CD4-positive, alpha-beta memory T cell (primary cell): ENCODE measurements at regions not wholly inside any gene's neighbourhood (a gene's known extent, or its start where the extent isn't known, plus 50 kb on each side); places are given as distances from the start of the nearest gene placed in this dataset.

Source experiments
- CTCF ChIA-PET: fragments of 350-600 bp; sonication (Branson Sonifier 250); formaldehyde crosslinking; loops from one replicate; lab custom pipeline; 2021; ENCODE audit warnings: inconsistent platforms; ENCODE audit not compliant: partially characterized antibody; lab: Charles Lee
- POLR2A ChIA-PET: fragments of 350-600 bp; sonication (Branson Sonifier 250); formaldehyde crosslinking; loops from one replicate; lab custom pipeline; 2021; ENCODE audit not compliant: partially characterized antibody; lab: Charles Lee
- DNase-seq, 5 donors: peaks; one replicate each; pipeline versions ENCODE4 v3.0.0 to v3.0.0-alpha.2; 2020 to 2022; ENCODE audit warnings: mixed read lengths in 1 of 5
- H3K27ac ChIP-seq: one replicate; pipeline ENCODE4 v1.7.0; 2013; ENCODE audit warnings: low read depth, low read length
- H3K27me3 ChIP-seq: 2 replicates; pipeline ENCODE4 v1.7.0; 2013; ENCODE audit warnings: mild to moderate bottlenecking, low read length, moderate library complexity; ENCODE audit not compliant: insufficient read depth
- H3K36me3 ChIP-seq: 2 replicates; pipeline ENCODE4 v1.7.0; 2013; ENCODE audit warnings: mild to moderate bottlenecking, low read length, moderate library complexity; ENCODE audit not compliant: insufficient read depth
- H3K4me1 ChIP-seq: 2 replicates; pipeline ENCODE4 v1.7.0; 2013; ENCODE audit warnings: mild to moderate bottlenecking, low read length, moderate library complexity; ENCODE audit not compliant: insufficient read depth
- H3K4me3 ChIP-seq, 2 donors: one replicate each; pipeline ENCODE4 v1.7.0; 2013; ENCODE audit warnings: low read length in 2 of 2, mild to moderate bottlenecking in 1 of 2
- H3K9me3 ChIP-seq, 2 donors: one replicate each; pipeline ENCODE4 v1.7.0; 2013; ENCODE audit warnings: low read length in 2 of 2, control low read depth in 1 of 2; ENCODE audit not compliant: control insufficient read depth in 1 of 2
- H3K27ac Mint-ChIP-seq, 7 donors: one replicate each; pipeline ENCODE4 v1.8.0; 2020 to 2021; ENCODE audit warnings: mixed read lengths in 7 of 7, mild to moderate bottlenecking in 6 of 7, inconsistent platforms in 3 of 7, moderate library complexity in 3 of 7
- H3K27me3 Mint-ChIP-seq, 2 donors: one replicate each; pipeline ENCODE4 v1.8.0; 2020 to 2021; ENCODE audit warnings: mixed read lengths in 2 of 2
- H3K36me3 Mint-ChIP-seq, 2 donors: one replicate each; pipeline ENCODE4 v1.8.0; 2020 to 2021; ENCODE audit warnings: mixed read lengths in 2 of 2, inconsistent platforms in 1 of 2, mild to moderate bottlenecking in 1 of 2
- H3K4me1 Mint-ChIP-seq, 4 donors: one replicate each; pipeline ENCODE4 v1.8.0; 2020 to 2021; ENCODE audit warnings: mixed read lengths in 4 of 4, mild to moderate bottlenecking in 1 of 4
- H3K4me3 Mint-ChIP-seq, 8 donors: one replicate each; pipeline ENCODE4 v1.8.0; 2020 to 2021; ENCODE audit warnings: mixed read lengths in 8 of 8, mild to moderate bottlenecking in 7 of 8, moderate library complexity in 6 of 8, inconsistent platforms in 3 of 8
- H3K9me3 Mint-ChIP-seq, 8 donors: one replicate each; pipeline ENCODE4 v1.8.0; 2020 to 2021; ENCODE audit warnings: mixed read lengths in 8 of 8, mild to moderate bottlenecking in 5 of 8, inconsistent platforms in 3 of 8, moderate library complexity in 1 of 8
- intact Hi-C: fragments of 100-400 bp; cut with micrococcal nuclease; formaldehyde crosslinking; loops from one replicate; pipeline ENCODE4 v1.15.1; 2023

- H3K36me3 ChIP-seq, result no peaks in the 10 kb centered on the region
- H3K4me3 ChIP-seq, result no peak overlapping the region
- Mint-ChIP-seq H3K36me3 (no peaks in the 10 kb centered on the region), H3K9me3 (peaks cover 4 to 35% (median 10%) of the 10 kb centered on the region in 8 donors), H3K27ac (no peak overlapping the region), H3K4me3 (no peak overlapping the region), H3K4me1 (no peaks in the 10 kb centered on the region), H3K27me3 (no peaks in the 10 kb centered on the region)
- no peaks in the 10 kb centered on the region for H3K27me3 ChIP-seq
- DNase-seq, result no peak
- ChIA-PET POLR2A (no interaction called here), CTCF (no interaction called here)
- intact Hi-C loops, result no loop called here
- no peaks in the 10 kb centered on the region for H3K9me3 ChIP-seq
- H3K27ac ChIP-seq, result no peak overlapping the region
- H3K4me1 ChIP-seq, result no peaks in the 10 kb centered on the region
Measured at GRCh38 chr16:35187665-35188225, 1728.3 kb downstream of the TP53TG3F start.

GRCh38 chr16:35188288-35189155 lies 1729.1 kb downstream of the TP53TG3F start:
- ChIA-PET POLR2A (no interaction called here), CTCF (no interaction called here)
- no peak overlapping the region for H3K27ac Mint-ChIP-seq
- no peak overlapping the region for H3K4me3 Mint-ChIP-seq
- intact Hi-C loops, result no loop called here
- H3K36me3 ChIP-seq, result no peaks in the 10 kb centered on the region
- no peaks in the 10 kb centered on the region for H3K27me3 Mint-ChIP-seq
- no peak overlapping the region for H3K4me3 ChIP-seq
- no peaks in the 10 kb centered on the region for H3K27me3 ChIP-seq
- H3K9me3 Mint-ChIP-seq, result peaks cover 4 to 28% (median 13%) of the 10 kb centered on the region in 8 donors
- H3K4me1 ChIP-seq, result no peaks in the 10 kb centered on the region
- H3K27ac ChIP-seq, result no peak overlapping the region
- H3K4me1 Mint-ChIP-seq, result no peaks in the 10 kb centered on the region
- H3K9me3 ChIP-seq, result no peaks in the 10 kb centered on the region
- no peaks in the 10 kb centered on the region for H3K36me3 Mint-ChIP-seq
- DNase-seq, result no peak

- no peak for DNase-seq
- H3K4me1 ChIP-seq, result no peaks in the 10 kb centered on the region
- no peaks in the 10 kb centered on the region for H3K36me3 Mint-ChIP-seq
- no peak overlapping the region for H3K4me3 Mint-ChIP-seq
- H3K36me3 ChIP-seq, result no peaks in the 10 kb centered on the region
- no peaks in the 10 kb centered on the region for H3K27me3 Mint-ChIP-seq
- no peaks in the 10 kb centered on the region for H3K9me3 ChIP-seq
- H3K27me3 ChIP-seq, result no peaks in the 10 kb centered on the region
- POLR2A ChIA-PET, result no interaction called here
- peaks cover 4 to 45% (median 23%) of the 10 kb centered on the region in 8 donors for H3K9me3 Mint-ChIP-seq
- CTCF ChIA-PET, result no interaction called here
- H3K4me3 ChIP-seq, result no peak overlapping the region
- no peaks in the 10 kb centered on the region for H3K4me1 Mint-ChIP-seq
- H3K27ac Mint-ChIP-seq, result no peak overlapping the region
- intact Hi-C loops, result no loop called here
- H3K27ac ChIP-seq, result no peak overlapping the region
Measured at GRCh38 chr16:35192993-35193392, 1733.6 kb downstream of the TP53TG3F start.

DNA sequence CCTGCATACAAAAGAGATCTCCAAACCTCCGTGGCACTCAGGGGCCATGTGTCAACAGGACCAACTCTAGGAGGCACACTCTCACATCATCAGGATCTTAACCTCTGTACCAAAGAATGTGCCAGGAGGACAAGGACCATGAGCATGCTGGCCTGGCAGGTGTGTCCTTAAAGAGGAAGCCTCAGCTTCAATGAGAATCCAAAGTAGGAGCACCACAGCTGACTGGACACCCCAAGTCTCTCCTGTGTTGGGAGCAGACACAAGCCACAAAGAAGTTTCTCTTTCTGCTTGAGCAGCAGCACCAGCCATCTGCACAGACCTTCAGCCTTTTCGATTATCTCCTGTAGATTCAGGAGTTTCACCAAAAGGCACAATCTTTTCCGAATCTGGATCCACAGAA lies 1734.5 kb downstream of the TP53TG3F start:
- Mint-ChIP-seq H3K27me3 (no peaks in the 10 kb centered on the region), H3K27ac (no peak overlapping the region), H3K4me3 (no peak overlapping the region), H3K4me1 (no peaks in the 10 kb centered on the region), H3K36me3 (no peaks in the 10 kb centered on the region), H3K9me3 (peaks cover 4 to 46% (median 24%) of the 10 kb centered on the region in 8 donors)
- H3K4me3 ChIP-seq, result no peak overlapping the region
- no peak for DNase-seq
- H3K27ac ChIP-seq, result no peak overlapping the region
- ChIA-PET POLR2A (no interaction called here), CTCF (no interaction called here)
- H3K4me1 ChIP-seq, result no peaks in the 10 kb centered on the region
- no peaks in the 10 kb centered on the region for H3K36me3 ChIP-seq
- H3K27me3 ChIP-seq, result no peaks in the 10 kb centered on the region
- intact Hi-C loops, result no loop called here
- H3K9me3 ChIP-seq, result no peaks in the 10 kb centered on the region

DNA sequence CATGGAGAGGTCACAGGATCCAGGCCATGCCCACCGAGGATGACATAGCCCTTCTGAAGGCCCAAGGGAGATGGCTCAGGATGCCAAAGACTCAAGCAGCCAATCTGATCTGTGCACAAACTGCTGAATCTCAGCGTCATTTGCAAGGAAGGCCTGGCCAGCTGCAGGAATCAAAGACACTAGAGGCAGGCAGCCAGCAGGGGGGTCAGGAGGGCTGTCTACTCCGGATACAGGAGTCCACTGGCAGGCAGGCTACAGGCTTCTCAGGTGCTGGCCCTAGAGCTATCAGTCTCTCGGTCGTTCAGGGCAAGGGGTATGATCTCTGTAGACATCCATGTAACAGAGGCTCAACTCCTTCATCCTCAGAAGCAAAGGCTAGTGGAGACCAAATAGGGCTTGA lies 1735.3 kb downstream of the TP53TG3F start:
- H3K4me3 Mint-ChIP-seq, result no peak overlapping the region
- no peaks in the 10 kb centered on the region for H3K4me1 Mint-ChIP-seq
- no peaks in the 10 kb centered on the region for H3K4me1 ChIP-seq
- intact Hi-C loops, result no loop called here
- H3K9me3 Mint-ChIP-seq, result peaks cover 4 to 46% (median 27%) of the 10 kb centered on the region in 8 donors
- H3K27ac ChIP-seq, result no peak overlapping the region
- no peak overlapping the region for H3K4me3 ChIP-seq
- no peak for DNase-seq
- ChIA-PET POLR2A (no interaction called here), CTCF (no interaction called here)
- H3K27me3 Mint-ChIP-seq, result no peaks in the 10 kb centered on the region
- no peak overlapping the region for H3K27ac Mint-ChIP-seq
- H3K36me3 ChIP-seq, result no peaks in the 10 kb centered on the region
- no peaks in the 10 kb centered on the region for H3K36me3 Mint-ChIP-seq
- H3K27me3 ChIP-seq, result no peaks in the 10 kb centered on the region
- no peaks in the 10 kb centered on the region for H3K9me3 ChIP-seq

DNA sequence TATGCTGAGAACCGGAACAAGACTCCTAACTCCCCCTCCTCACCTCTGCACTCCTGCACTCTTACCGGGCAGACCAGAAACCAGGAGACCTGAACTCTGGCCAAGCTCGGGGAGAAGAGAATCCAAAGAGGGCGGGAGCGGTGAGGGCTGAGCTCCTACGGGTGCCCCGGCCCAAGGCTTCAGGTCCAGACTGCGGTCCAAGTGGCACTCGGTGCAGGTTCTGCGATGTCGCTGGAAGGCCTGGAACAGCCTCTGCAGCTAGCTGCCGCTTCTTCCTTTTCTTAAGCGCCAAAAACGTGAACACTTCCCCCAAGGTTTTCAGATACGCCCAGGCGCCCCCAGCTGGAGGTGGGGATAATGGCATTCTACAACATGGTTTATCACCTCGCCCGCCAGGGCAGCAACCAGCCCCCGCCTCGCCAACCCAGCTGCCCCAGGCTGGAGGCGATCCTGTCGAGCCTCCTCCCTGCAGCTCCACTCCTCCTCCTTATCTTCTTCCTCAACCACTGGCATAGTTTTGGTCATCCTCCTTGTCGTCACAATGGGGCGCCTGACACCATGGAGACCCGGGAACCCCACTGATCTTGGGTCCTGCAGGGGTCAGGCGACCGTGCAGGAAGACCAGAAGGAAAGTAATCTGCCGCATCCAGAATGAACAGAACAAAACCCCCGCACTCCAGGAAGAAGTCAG lies 1735.9 kb downstream of the TP53TG3F start:
- intact Hi-C loops, result no loop called here
- H3K9me3 ChIP-seq, result no peaks in the 10 kb centered on the region
- H3K27me3 ChIP-seq, result no peaks in the 10 kb centered on the region
- H3K4me3 ChIP-seq, result no peak overlapping the region
- ChIA-PET POLR2A (no interaction called here), CTCF (no interaction called here)
- Mint-ChIP-seq H3K36me3 (no peaks in the 10 kb centered on the region), H3K9me3 (peaks cover 0 to 49% (median 24%) of the 10 kb centered on the region in 8 donors), H3K4me1 (no peaks in the 10 kb centered on the region), H3K27me3 (no peaks in the 10 kb centered on the region), H3K27ac (no peak overlapping the region), H3K4me3 (no peak overlapping the region)
- H3K36me3 ChIP-seq, result no peaks in the 10 kb centered on the region
- DNase-seq, result no peak
- H3K4me1 ChIP-seq, result no peaks in the 10 kb centered on the region
- H3K27ac ChIP-seq, result no peak overlapping the region

- ChIA-PET POLR2A (no interaction called here), CTCF (no interaction called here)
- Mint-ChIP-seq H3K4me1 (no peaks in the 10 kb centered on the region), H3K27ac (no peak overlapping the region), H3K4me3 (no peak overlapping the region), H3K27me3 (no peaks in the 10 kb centered on the region), H3K36me3 (no peaks in the 10 kb centered on the region), H3K9me3 (peaks cover 0 to 53% (median 26%) of the 10 kb centered on the region in 8 donors)
- no peaks in the 10 kb centered on the region for H3K36me3 ChIP-seq
- H3K27ac ChIP-seq, result no peak overlapping the region
- intact Hi-C loops, result no loop called here
- no peaks in the 10 kb centered on the region for H3K4me1 ChIP-seq
- H3K9me3 ChIP-seq, result no peaks in the 10 kb centered on the region
- no peaks in the 10 kb centered on the region for H3K27me3 ChIP-seq
- no peak overlapping the region for H3K4me3 ChIP-seq
- no peak for DNase-seq
Measured at GRCh38 chr16:35195864-35196216, 1736.4 kb downstream of the TP53TG3F start.
